Left renal pelvis (tissue), 4 donors: ENCODE measurements at regions not wholly inside any gene's neighbourhood (a gene's known extent, or its start where the extent isn't known, plus 50 kb on each side); places are given as distances from the start of the nearest gene placed in this dataset.
A peak's percentile ranks its signal among the peaks of the same experiment; 100 is the strongest.
"Not testable (repeated sequence)": the region's sequence is repeated elsewhere in the genome, so short reads cannot be mapped to it uniquely, and the experiment has no call there.

Experiments used
- DNase-seq, 4 donors: peaks; one replicate each; pipeline ENCODE4 v3.0.0-alpha.2; 2013; ENCODE audit warnings: low read depth in 4 of 4, low spot score in 3 of 4

DNA sequence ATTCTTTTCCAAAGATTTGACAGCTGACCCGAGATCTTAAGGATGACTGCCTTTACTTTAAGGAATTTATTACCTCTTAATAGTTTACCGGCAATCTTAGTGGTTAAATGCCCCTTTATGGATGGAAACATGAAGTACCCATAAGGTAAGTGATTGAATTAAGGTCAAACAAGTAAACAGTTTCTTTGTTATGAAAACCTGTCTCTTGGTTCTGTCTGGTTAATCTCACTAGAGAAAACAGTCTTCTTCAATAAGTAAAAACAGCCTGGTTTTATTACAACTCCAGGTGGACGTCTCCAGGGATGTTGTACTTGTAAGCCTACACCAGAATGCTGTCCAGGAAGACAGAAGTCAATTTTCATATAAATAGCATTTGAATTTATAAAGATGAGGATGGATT lies 161.8 kb upstream of the MTPN start:
- no peak for DNase-seq

DNA sequence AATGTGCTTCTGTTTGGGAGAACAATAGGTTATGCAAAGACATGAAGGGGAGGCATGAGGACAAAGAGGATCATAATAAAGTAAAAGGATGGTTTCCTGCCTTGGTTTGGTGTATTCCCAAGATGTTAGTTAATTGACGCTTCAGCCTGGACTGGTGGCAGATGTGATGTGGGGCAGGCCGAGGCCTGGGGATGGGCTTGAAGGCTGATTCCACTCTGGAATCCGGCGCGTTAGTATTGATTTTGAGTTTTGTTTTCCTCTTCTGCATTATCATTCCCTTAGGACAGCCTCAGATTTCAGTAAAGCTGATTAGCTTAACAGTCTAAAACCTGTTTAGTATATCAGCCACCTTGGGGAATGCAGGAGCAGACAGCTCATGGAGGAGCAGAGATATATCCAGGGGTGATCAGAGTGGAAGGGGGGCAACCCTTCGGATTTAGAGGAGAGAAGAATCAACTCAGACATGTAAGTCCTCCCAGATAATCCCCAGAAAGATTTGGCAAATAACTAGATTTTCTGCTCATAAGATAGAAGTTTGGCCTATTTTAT lies 159.8 kb upstream of the MTPN start:
- no peak for DNase-seq

DNA sequence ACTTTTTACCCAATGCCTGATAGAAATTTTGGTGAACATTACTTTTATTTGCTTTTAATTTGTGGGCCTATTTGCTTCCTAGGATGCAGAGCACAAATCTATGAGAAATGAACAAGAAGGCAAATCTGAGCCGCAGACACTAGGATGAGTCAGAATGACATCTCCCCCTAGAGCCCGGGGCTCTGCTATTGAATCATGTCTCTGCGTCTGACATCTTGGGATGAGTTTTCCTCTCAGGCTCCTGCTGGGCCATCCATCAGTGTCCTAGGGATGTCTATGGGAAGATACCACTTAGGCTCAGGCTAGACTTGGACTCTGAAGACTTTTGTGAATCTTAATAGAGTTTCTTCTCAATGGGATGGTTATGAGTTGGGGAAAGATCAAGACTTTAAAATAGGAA lies 157.3 kb upstream of the MTPN start:
- DNase-seq: no peak

- peak in 1 of 4 donors; percentile 40 for DNase-seq
Observed at GRCh38 chr7:136133551-136133950, 156.4 kb upstream of the MTPN start.

GRCh38 chr7:136131304-136131630 lies 154.1 kb upstream of the MTPN start:
- no peak for DNase-seq

DNA sequence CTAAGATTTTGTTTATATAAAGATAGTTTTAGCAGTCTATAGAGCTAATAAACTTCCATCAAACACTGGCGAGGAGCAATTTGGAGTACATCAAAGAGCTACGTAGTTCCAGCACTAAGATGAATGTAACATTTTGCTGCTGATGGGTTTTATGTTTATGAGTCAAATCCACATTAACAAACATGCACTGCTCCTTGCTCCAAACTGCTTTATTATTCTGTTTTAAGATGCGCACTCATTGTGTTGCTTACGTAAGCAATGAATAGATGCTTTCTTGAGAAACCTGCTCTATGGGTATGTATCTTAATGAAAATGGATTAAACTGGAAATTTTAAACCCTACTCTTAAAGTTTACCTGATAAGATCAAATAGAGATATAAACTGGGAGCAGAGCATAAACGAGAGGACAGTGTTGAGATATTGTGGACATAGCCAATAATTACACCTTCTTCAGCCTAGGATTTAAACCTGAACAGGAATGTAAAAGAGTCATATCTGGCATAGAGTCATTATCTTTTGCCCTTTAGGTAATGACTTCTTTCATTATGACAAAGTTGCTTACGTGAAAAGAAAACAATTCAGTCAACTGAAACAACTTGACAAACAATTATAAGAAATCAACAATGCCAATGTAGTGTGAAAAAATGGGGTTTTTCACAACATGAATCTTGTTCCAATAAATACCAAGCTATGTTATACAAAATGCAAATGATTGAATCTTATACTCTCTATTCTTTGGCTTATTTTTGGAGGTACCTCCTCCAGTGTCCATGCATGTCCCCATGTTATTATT lies 153.5 kb upstream of the MTPN start:
- DNase-seq: no peak

- DNase-seq: no peak
Observed at GRCh38 chr7:136128050-136128449, 150.9 kb upstream of the MTPN start.

- DNase-seq: no peak
Observed at GRCh38 chr7:136123352-136123751, 146.2 kb upstream of the MTPN start.

DNA sequence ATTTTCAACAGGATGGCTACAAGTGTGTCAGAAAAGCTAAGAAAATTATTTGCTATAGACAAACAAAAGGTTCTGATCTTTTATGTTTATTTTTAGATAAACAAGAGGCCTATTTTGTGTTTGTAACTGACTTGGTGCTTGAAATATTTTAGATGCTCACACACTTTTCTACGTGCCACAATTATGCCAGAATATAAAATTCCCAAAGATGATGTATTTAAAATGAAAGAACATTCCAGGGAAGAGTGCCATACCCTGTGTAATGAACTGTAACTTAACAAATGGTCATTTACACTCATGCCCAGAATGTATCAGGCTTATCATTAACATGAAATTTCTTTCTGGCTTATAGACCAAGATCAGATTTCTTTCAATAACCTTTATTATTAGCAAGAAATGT lies 144.9 kb upstream of the MTPN start:
- no peak for DNase-seq

DNA sequence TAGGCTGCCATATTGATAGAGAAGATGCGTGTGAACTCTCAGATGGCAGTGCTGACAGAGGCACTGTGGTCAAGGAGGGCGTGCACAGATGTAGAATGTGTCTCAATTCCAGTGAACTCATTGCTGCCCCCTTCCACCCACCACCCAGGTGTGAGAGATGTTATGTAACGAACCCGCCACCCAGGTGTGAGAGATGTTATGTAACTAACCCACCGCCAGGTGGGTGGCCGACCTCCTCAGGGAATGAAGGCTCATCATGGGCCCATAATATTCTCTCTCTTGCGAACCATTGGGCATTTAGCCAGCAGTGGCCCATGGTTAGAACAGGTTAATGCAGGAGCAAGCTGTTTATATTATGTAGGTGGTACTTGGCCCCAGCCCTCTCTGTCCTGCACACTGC lies 140.4 kb upstream of the MTPN start:
- DNase-seq: no peak

GRCh38 chr7:136116186-136116585 lies 139.0 kb upstream of the MTPN start:
- DNase-seq: no peak

DNA sequence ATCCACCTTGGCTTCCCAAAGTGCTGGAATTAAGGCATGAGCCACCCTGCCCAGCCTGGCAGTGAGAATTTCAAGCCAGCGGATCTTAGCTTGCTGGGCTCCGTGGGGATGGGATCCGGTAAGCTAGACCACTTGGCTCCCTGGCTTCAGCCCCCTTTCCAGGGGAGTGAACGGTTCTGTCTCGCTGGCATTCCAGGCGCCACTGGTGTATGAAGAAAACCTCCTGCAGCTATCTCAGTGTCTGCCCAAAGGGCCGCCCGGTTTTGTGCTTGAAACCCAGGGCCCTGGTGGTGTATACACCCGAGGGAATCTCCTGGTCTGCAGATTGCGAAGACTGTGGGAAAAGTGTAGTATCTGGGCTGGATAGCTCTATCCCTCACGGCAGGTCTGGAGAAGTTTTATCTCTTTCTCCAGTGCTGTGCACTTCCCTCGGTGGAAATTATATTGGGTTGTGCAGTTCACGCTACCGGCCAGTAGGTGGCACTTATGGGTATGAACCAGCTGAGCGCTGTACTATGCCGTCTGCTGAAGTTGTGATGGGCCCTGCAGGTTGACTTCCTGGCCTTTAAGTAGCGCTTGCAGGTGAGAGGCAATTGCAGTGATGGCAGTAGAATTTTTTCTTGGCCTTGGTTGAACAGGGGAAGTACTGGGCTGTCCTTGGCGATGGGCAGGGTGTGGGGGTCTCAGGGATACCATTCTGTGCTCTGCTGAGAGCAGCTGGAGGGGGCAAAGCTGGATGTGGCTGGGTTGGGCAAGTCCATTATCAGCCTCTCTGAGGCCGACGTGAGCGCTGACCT lies 138.0 kb upstream of the MTPN start:
- DNase-seq: no peak

DNA sequence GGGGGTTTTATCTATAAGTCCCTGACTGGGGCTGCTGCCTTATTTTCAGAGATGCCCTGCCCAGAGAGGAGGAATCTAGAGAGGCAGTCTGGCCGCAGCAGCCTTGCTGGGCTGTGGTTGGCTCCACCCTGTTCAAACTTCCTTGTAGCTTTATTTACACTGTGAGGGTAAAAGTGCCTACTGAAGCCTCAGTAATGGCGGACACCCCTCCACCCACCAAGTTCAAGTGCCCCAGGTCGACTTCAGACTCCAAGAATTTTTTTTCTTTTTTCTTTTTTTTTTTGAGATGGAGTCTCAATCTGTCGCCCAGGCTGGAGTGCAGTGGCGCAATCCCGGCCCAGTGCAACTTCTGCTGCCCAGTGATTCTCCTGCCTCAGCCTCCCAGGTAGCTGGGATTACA lies 137.3 kb upstream of the MTPN start:
- DNase-seq: not testable (repeated sequence)

DNA sequence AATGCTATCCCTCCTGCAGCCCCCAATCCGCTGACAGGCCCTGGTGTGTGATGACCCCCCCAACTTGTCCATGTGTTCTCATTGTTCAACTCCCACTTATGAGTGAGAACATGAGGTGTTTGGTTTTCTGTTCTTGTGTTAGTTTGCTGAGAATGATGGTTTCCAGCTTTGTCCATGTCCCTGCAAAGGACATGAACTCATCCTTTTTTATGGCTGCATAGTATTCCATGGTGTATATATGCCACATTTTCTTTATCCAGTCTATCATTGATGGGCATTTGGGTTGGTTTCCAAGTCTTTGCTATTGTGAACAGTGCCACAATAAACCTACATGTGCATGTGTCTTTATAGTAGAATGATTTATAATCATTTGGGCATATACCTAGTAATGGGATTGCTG lies 131.9 kb upstream of the MTPN start:
- DNase-seq: not testable (repeated sequence)

DNA sequence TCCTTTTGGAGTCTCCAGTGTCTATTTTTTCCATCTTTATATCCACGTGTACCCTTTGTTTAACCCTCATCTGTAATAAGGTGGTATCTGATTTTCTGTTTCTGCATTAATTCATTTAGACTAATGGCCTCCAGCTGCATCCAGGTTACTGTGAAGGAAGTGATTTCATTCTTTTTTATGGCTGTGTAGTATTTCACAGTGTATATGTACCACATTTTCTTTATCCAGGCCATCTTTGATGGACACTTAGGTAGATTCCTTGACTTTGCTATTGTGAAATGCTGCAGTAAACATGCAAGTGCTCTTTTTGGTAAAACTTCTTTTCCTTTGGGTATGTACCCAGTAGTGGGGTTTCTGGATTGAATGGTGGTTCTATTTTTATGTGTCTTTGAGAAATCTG lies 128.0 kb upstream of the MTPN start:
- DNase-seq: no peak

GRCh38 chr7:136104269-136104603 lies 127.1 kb upstream of the MTPN start:
- DNase-seq: no peak

GRCh38 chr7:136103545-136104268 lies 126.5 kb upstream of the MTPN start:
- DNase-seq: no peak

DNA sequence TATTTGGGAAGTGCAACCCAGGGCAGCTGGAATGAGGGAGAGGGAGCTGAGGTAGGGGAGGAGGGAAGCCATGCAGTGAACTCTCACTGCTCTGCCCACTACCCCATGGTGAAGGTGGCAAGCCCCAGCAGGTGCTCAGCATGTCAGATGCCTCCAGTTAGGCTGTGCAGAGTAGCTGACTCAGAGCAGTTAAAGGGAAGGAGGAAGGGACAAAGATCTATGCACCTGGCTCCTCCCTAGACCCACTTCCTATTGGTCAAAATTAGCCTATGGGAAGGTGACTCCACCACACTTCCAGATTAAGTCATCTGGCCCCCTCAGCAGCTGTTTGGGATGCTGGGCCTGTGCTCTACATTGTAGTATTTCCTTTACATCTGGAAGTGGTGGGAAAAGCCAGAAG lies 125.7 kb upstream of the MTPN start:
- DNase-seq: no peak

- DNase-seq: not testable (repeated sequence)
Observed at GRCh38 chr7:136092714-136093113, 115.6 kb upstream of the MTPN start.

GRCh38 chr7:136087881-136088280 lies 110.7 kb upstream of the MTPN start:
- DNase-seq: no peak

DNA sequence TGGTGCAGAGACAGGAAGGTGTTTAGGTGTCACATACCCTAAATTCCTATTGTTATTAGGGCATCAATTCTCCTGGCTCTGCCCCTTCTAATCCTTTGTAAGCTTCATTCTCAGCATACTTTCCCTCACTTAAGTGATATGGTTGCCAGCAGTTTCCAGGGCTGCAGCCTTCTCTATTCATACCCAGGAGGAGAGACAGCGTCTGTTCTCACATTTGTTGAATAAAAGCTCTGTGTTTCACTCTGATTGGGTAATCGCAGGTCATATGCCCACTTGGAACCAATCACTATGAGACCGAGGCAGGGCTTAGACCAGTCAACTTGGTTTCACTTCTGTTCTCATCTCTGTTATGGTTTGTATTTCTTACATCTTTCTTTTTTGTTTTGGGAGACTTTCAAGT lies 109.6 kb upstream of the MTPN start:
- peak in 1 of 4 donors; percentile 20 for DNase-seq
